NCI-H187 (cell line): ENCODE measurements at regions not wholly inside any gene's neighbourhood (a gene's known extent, or its start where the extent isn't known, plus 50 kb on each side); places are given as distances from the start of the nearest gene placed in this dataset.
"Not testable (repeated sequence)": the region's sequence is repeated elsewhere in the genome, so short reads cannot be mapped to it uniquely, and the experiment has no call there.

ENCODE experiments used
- DNase-seq, 2 experiments: peaks; one replicate each; lab custom pipeline; 2025; lab: John Stamatoyannopoulos, UW

- DNase-seq = no peak
Measured at GRCh38 chr5:26538226-26538625, 500.2 kb downstream of the CDH9 start.

- no peak for DNase-seq
Measured at GRCh38 chr5:26535215-26535614, 503.2 kb downstream of the CDH9 start.

GRCh38 chr5:26530305-26530704 lies 508.1 kb downstream of the CDH9 start:
- no peak for DNase-seq

- no peak for DNase-seq
Measured at GRCh38 chr5:26519245-26519644, 519.1 kb downstream of the CDH9 start.

GRCh38 chr5:26518065-26518464 lies 520.3 kb downstream of the CDH9 start:
- DNase-seq = no peak

- DNase-seq = no peak
Measured at GRCh38 chr5:26498972-26499371, 539.4 kb downstream of the CDH9 start.

GRCh38 chr5:26495437-26495836 lies 542.9 kb downstream of the CDH9 start:
- DNase-seq = no peak

GRCh38 chr5:26492906-26493459 lies 545.4 kb downstream of the CDH9 start:
- DNase-seq = no peak

GRCh38 chr5:26487553-26487952 lies 550.8 kb downstream of the CDH9 start:
- DNase-seq = no peak

GRCh38 chr5:26486631-26487030 lies 551.8 kb downstream of the CDH9 start:
- no peak for DNase-seq

GRCh38 chr5:26485146-26485860 lies 553.1 kb downstream of the CDH9 start:
- not testable (repeated sequence) for DNase-seq

GRCh38 chr5:26482810-26483375 lies 555.5 kb downstream of the CDH9 start:
- no peak for DNase-seq

GRCh38 chr5:26482076-26482809 lies 556.1 kb downstream of the CDH9 start:
- no peak for DNase-seq

- DNase-seq = no peak
Measured at GRCh38 chr5:26470439-26470838, 567.9 kb downstream of the CDH9 start.

- no peak for DNase-seq
Measured at GRCh38 chr5:26439121-26439520, 599.3 kb downstream of the CDH9 start.

- no peak for DNase-seq
Measured at GRCh38 chr5:26434688-26435087, 603.7 kb downstream of the CDH9 start.

- no peak for DNase-seq
Measured at GRCh38 chr5:26432386-26432785, 606.0 kb downstream of the CDH9 start.

GRCh38 chr5:26430323-26430722 lies 608.1 kb downstream of the CDH9 start:
- no peak for DNase-seq

- no peak for DNase-seq
Measured at GRCh38 chr5:26427281-26427680, 611.1 kb downstream of the CDH9 start.

GRCh38 chr5:26419987-26420386 lies 618.4 kb downstream of the CDH9 start:
- DNase-seq = no peak

- no peak for DNase-seq
Measured at GRCh38 chr5:26416911-26417310, 621.5 kb downstream of the CDH9 start.

- DNase-seq = no peak
Measured at GRCh38 chr5:26415987-26416779, 622.2 kb downstream of the CDH9 start.
